ENCODE measurements at regions not wholly inside any gene's neighbourhood (a gene's known extent, or its start where the extent isn't known, plus 50 kb on each side); places are given as distances from the start of the nearest gene placed in this dataset.

DNA sequence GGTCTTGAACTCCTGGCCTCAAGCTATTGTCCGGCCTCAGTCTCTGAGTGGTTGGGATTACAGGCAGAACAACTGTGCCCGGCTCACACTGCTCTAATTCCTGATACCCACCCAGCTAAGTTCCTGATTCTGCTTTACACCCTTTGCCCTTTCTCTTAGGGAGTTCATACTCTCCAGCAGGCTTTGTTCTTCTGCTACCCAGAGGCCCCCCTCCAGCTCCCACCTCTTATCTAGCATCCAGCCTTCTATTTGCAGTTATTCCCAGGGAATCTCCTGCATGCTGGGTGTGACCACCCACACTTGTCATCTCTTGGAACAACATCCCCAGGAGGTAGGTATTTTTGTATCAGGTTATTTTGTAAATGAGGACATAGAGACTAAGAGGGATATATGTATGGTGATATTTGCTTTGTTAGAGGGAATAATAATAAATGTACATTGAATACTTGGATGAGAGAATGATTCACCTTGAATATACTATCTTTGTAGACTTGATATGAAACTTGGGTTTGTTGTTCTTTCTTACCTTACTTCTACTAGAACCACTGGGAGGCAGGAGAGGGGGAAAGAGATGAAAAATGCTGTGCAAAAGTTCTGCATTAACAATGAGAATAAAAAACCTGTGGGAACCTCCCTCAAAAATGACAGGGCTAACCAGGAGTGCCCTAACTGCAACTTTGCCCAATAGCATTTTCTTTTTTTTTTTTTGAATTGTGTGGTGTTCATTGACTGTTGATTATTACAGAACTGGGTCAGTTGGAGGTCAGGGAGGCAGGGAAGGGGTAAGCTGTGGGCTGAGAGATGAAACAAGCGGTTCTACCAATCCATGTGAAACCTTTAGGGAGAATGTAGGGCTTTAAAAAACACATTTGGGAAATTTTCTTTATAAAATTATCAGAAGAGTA is 157.4 kb downstream of the SPRY1 start:
- Histone ChIP-seq H2AFZ (ENCODE audit: low read length) (no peak overlapping the region), H3K4me2 (ENCODE audit: low read length) (no peak overlapping the region), H3K36me3 (ENCODE audit: insufficient read depth, low read length) (no peaks in the 10 kb centered on the region), H3K9ac (ENCODE audit: low read length) (no peak overlapping the region), H3K4me3 (ENCODE audit: low read depth, low read length, poor library complexity, severe bottlenecking) (no peak overlapping the region), H3K27me3 (ENCODE audit: insufficient read depth, low read length) (no peaks in the 10 kb centered on the region), H3K79me2 (ENCODE audit: insufficient read depth, low read length) (no peaks in the 10 kb centered on the region), H3K4me1 (ENCODE audit: insufficient read depth, low read length, severe bottlenecking) (peaks cover 23% of the 10 kb centered on the region), H4K20me1 (ENCODE audit: insufficient read depth, low read length) (no peaks in the 10 kb centered on the region), H3K9me2 (ENCODE audit: low read depth, low read length) (no peaks in the 10 kb centered on the region), H3F3A (ENCODE audit: insufficient read depth, low read length) (no peaks in the 10 kb centered on the region), H3K9me3 (ENCODE audit: low read length) (no peaks in the 10 kb centered on the region), H3K27ac (ENCODE audit: low read depth, low read length, poor library complexity, severe bottlenecking) (no peak overlapping the region)
- TF ChIP-seq EZH2 (IDR thresholded peaks at IDR 0.05; ENCODE audit: borderline replicate concordance, low read length) = no peak
- TF ChIP-seq, protein P1, sequence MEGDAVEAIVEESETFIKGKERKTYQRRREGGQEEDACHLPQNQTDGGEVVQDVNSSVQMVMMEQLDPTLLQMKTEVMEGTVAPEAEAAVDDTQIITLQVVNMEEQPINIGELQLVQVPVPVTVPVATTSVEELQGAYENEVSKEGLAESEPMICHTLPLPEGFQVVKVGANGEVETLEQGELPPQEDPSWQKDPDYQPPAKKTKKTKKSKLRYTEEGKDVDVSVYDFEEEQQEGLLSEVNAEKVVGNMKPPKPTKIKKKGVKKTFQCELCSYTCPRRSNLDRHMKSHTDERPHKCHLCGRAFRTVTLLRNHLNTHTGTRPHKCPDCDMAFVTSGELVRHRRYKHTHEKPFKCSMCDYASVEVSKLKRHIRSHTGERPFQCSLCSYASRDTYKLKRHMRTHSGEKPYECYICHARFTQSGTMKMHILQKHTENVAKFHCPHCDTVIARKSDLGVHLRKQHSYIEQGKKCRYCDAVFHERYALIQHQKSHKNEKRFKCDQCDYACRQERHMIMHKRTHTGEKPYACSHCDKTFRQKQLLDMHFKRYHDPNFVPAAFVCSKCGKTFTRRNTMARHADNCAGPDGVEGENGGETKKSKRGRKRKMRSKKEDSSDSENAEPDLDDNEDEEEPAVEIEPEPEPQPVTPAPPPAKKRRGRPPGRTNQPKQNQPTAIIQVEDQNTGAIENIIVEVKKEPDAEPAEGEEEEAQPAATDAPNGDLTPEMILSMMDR (IDR thresholded peaks at IDR 0.05; ENCODE audit: low read length) = no peak

DNA sequence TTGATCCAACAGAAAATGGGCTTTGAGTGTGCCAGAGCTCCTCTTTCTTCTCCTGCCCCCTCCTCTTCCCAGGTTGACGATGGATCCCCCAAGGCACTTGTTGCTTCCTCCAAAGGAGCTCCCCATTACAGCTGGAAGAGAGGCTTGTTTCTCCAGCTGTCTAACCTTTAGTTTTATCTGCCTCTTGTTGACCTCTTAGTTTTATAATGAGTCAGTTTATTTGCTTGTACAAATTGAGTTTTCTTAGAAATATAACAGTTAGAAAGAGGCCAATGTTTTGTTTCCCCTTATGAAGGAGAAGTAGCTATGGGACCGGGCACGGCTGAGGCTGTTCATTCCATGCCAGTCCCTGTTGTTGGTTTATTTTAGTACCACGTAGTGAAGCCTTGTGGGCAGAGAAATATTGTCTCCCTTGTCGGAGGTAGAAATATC is 158.2 kb downstream of the SPRY1 start:
- Histone ChIP-seq H3K27ac (ENCODE audit: low read depth, low read length, poor library complexity, severe bottlenecking) (no peak overlapping the region), H3K9me3 (ENCODE audit: low read length) (no peaks in the 10 kb centered on the region), H4K20me1 (ENCODE audit: insufficient read depth, low read length) (no peaks in the 10 kb centered on the region), H3F3A (ENCODE audit: insufficient read depth, low read length) (no peaks in the 10 kb centered on the region), H3K4me3 (ENCODE audit: low read depth, low read length, poor library complexity, severe bottlenecking) (no peak overlapping the region), H3K4me1 (ENCODE audit: insufficient read depth, low read length, severe bottlenecking) (peaks cover 23% of the 10 kb centered on the region), H3K36me3 (ENCODE audit: insufficient read depth, low read length) (no peaks in the 10 kb centered on the region), H2AFZ (ENCODE audit: low read length) (no peak overlapping the region), H3K9ac (ENCODE audit: low read length) (no peak overlapping the region), H3K4me2 (ENCODE audit: low read length) (no peak overlapping the region), H3K27me3 (ENCODE audit: insufficient read depth, low read length) (no peaks in the 10 kb centered on the region), H3K79me2 (ENCODE audit: insufficient read depth, low read length) (no peaks in the 10 kb centered on the region), H3K9me2 (ENCODE audit: low read depth, low read length) (no peaks in the 10 kb centered on the region)
- TF ChIP-seq, protein P1 (IDR thresholded peaks at IDR 0.05; ENCODE audit: low read length) = no peak
- TF ChIP-seq EZH2 (IDR thresholded peaks at IDR 0.05; ENCODE audit: borderline replicate concordance, low read length) = no peak

DNA sequence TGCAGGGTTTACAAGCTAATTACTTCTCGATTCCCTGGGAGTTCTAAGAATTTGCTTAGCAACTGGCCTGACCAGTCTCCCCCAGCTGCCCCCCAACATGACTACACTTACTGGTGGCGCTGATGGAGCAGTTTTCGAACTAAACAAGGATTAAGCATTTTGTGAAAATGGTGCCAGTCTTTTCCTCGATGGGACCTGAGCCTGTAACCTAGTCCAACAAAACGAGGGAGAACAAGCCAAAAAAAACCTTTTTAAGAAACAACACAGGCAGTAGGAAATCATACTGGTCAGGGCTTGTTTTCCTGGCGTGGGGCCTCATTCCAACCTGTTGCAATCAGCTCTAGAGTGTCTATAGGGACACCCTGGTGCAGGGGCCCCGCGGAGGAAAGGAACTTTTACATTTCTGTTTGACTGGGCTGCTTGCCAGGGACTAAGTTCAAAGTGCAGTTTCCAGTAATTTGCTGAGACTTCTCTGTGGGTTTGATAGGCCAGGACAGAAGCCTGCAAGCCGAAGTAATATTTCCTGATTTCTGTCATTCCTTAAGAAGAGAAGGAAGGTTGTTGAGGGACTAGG is 158.7 kb downstream of the SPRY1 start:
- no peak overlapping the region for H3K27ac ChIP-seq (ENCODE audit: low read depth, low read length, poor library complexity, severe bottlenecking)

More for the DNA sequence above, 158.7 kb downstream of the SPRY1 start:
- Histone ChIP-seq H4K20me1 (ENCODE audit: insufficient read depth, low read length) (no peaks in the 10 kb centered on the region), H3F3A (ENCODE audit: insufficient read depth, low read length) (no peaks in the 10 kb centered on the region), H2AFZ (ENCODE audit: low read length) (no peak overlapping the region), H3K27me3 (ENCODE audit: insufficient read depth, low read length) (no peaks in the 10 kb centered on the region), H3K4me1 (ENCODE audit: insufficient read depth, low read length, severe bottlenecking) (peaks cover 23% of the 10 kb centered on the region), H3K4me3 (ENCODE audit: low read depth, low read length, poor library complexity, severe bottlenecking) (no peak overlapping the region), H3K9me2 (ENCODE audit: low read depth, low read length) (no peaks in the 10 kb centered on the region), H3K9ac (ENCODE audit: low read length) (no peak overlapping the region), H3K36me3 (ENCODE audit: insufficient read depth, low read length) (no peaks in the 10 kb centered on the region), H3K79me2 (ENCODE audit: insufficient read depth, low read length) (no peaks in the 10 kb centered on the region), H3K4me2 (ENCODE audit: low read length) (no peak overlapping the region), H3K9me3 (ENCODE audit: low read length) (no peaks in the 10 kb centered on the region)
- TF ChIP-seq, protein P1 (IDR thresholded peaks at IDR 0.05; ENCODE audit: low read length) = no peak
- TF ChIP-seq EZH2 (IDR thresholded peaks at IDR 0.05; ENCODE audit: borderline replicate concordance, low read length) = no peak
